ENCODE measurements at regions not wholly inside any gene's neighbourhood (a gene's known extent, or its start where the extent isn't known, plus 50 kb on each side); places are given as distances from the start of the nearest gene placed in this dataset.

DNA sequence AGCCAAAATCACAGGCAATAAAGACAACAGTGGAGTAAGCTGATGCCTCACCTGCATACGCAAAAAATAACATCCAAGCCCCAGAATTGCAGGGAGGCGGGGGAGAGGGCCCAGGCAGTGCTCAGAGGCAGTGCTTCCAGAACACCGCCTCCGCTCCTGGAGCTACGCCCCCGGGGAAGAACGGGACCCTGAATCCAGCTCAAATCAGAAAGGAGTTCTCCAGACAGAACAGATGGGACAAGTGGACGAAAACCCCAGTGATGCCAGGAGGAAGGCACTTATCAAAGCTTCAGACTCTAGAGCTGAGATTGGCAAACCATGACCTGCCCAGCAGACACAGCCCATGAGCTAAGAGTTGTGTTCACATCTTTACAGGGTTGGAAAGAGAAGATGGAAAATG, 683.9 kb downstream of the TBC1D22A start:
- DNase-seq (ENCODE audit: low read depth) = no peak
- H3K4me3 ChIP-seq (ENCODE audit: low read depth, low read length) = no peak overlapping the region
- TF ChIP-seq CTCF (IDR thresholded peaks at IDR 0.05; ENCODE audit: low read depth, low read length) = no peak
- TF ChIP-seq MYC (IDR thresholded peaks at IDR 0.05; ENCODE audit: low read depth, low read length) = no peak
- no peak for TF ChIP-seq POLR2A (IDR thresholded peaks at IDR 0.05; ENCODE audit: extremely low read depth, insufficient read length)
- no peak for TF ChIP-seq MAX (IDR thresholded peaks at IDR 0.05; ENCODE audit: low read depth, low read length)

DNA sequence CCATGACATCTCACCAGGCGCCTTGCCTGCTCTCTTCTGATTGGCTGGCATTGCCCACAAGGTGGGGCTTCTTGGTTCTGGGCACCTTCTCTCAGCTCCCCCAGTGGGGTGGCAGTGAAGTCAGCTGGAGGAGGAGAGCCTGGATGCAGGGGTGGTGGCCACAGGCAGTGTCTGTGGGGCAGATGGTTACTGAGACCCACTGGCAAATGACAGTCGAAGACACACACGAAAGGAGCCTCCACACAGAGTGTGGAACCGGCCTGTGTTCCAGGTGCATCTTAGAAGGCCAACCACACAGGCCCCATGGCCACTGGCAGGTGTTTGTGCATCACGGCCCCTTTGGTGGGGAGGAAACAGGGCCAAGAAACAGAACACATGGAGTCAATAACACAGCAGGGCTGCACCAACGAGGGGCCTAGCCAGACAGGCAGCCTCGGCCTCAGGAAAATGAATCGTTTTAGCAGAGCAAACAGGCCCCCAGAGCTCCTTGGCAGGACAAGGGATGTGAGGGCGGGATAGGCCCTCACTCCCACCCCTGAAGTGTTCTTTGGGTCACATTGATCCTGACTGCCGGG, 683.4 kb downstream of the TBC1D22A start:
- no peak overlapping the region for H3K4me3 ChIP-seq (ENCODE audit: low read depth, low read length)
- no peak for TF ChIP-seq MYC (IDR thresholded peaks at IDR 0.05; ENCODE audit: low read depth, low read length)
- TF ChIP-seq CTCF (IDR thresholded peaks at IDR 0.05; ENCODE audit: low read depth, low read length) = no peak
- no peak for TF ChIP-seq MAX (IDR thresholded peaks at IDR 0.05; ENCODE audit: low read depth, low read length)
- no peak for TF ChIP-seq POLR2A (IDR thresholded peaks at IDR 0.05; ENCODE audit: extremely low read depth, insufficient read length)
- no peak for DNase-seq (ENCODE audit: low read depth)

DNA sequence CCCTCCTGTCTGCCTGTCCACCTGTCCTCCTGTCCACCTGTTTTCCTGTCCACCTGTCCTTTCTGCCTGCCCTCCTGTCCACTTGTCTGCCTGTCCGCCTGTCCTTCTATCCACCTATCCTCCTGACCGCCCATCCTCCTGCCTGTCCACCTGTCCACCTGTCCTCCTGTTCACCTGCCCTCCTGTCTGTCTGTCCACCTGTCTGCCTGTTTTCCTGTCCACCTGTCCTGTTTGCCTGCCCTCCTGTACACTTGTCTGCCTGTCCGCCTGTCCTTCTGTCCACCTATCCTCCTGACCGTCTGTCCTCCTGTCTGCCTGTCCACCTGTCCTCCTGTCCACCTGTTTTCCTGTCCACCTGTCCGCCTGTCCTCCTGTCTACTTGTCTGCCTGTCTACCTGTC, 682.8 kb downstream of the TBC1D22A start:
- TF ChIP-seq MYC (IDR thresholded peaks at IDR 0.05; ENCODE audit: low read depth, low read length) (no peak), MAX (IDR thresholded peaks at IDR 0.05; ENCODE audit: low read depth, low read length) (no peak), POLR2A (IDR thresholded peaks at IDR 0.05; ENCODE audit: extremely low read depth, insufficient read length) (no peak), CTCF (IDR thresholded peaks at IDR 0.05; ENCODE audit: low read depth, low read length) (no peak)
- H3K4me3 ChIP-seq (ENCODE audit: low read depth, low read length) = no peak overlapping the region
- DNase-seq (ENCODE audit: low read depth) = no peak

- H3K4me3 ChIP-seq (ENCODE audit: low read depth, low read length) = no peak overlapping the region
- no peak for TF ChIP-seq MYC (IDR thresholded peaks at IDR 0.05; ENCODE audit: low read depth, low read length)
- no peak for TF ChIP-seq CTCF (IDR thresholded peaks at IDR 0.05; ENCODE audit: low read depth, low read length)
- no peak for TF ChIP-seq MAX (IDR thresholded peaks at IDR 0.05; ENCODE audit: low read depth, low read length)
- no peak for TF ChIP-seq POLR2A (IDR thresholded peaks at IDR 0.05; ENCODE audit: extremely low read depth, insufficient read length)
- DNase-seq (ENCODE audit: low read depth) = no peak
Observed at GRCh38 chr22:47444746-47445065, 682.3 kb downstream of the TBC1D22A start.

DNA sequence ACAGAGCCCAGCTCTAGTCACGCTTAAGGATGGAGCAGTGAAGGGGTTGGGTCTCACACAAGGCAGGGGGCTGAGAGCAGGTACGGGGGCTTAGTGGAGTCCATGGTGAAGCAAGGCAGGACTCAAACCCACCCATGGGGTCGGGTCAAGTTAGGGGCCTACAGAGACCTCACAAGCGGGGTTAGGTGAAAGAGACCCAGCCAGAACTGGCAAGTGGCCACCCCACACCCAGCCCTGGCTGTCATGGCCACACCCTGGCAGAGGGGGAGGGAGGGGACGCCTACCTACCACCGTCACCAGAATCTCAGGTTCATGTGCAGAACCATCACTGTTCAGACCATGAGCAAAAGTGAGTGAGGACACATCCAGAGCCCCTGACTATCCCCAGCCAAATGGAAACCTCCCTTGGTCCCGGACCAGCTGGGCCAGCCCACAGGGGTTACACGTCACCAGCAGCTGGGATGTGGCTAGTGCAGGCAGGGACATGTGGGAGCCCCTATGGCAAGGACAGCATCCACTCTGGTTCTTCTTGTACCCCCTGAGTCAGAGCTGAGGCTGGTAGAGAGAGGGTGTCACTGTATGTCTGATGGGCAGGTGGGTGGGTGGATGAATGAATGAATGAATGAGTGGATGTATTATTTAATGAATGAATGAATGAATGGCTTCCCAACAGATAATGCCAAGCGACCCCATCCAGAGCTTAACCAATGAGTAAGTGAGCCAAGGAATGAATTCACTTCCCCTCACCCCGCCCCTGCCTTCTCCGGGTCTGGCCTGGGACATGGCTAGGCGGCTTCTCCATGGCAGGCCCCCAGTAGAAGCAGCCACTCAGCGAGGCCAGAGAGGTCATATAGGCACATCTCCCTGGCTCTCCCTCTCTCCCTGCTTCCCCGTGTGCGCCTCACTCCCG, 681.6 kb downstream of the TBC1D22A start:
- no peak overlapping the region for H3K4me3 ChIP-seq (ENCODE audit: low read depth, low read length)
- DNase-seq (ENCODE audit: low read depth) = no peak
- no peak for TF ChIP-seq CTCF (IDR thresholded peaks at IDR 0.05; ENCODE audit: low read depth, low read length)
- TF ChIP-seq POLR2A (IDR thresholded peaks at IDR 0.05; ENCODE audit: extremely low read depth, insufficient read length) = no peak
- TF ChIP-seq MYC (IDR thresholded peaks at IDR 0.05; ENCODE audit: low read depth, low read length) = no peak
- TF ChIP-seq MAX (IDR thresholded peaks at IDR 0.05; ENCODE audit: low read depth, low read length) = no peak

Measured in NB4 (cell line).